ENCODE measurements at regions not wholly inside any gene's neighbourhood (a gene's known extent, or its start where the extent isn't known, plus 50 kb on each side); places are given as distances from the start of the nearest gene placed in this dataset.
A peak's percentile ranks its signal among the peaks of the same experiment; 100 is the strongest.
"Not testable (repeated sequence)": the region's sequence is repeated elsewhere in the genome, so short reads cannot be mapped to it uniquely, and the experiment has no call there.

DNA sequence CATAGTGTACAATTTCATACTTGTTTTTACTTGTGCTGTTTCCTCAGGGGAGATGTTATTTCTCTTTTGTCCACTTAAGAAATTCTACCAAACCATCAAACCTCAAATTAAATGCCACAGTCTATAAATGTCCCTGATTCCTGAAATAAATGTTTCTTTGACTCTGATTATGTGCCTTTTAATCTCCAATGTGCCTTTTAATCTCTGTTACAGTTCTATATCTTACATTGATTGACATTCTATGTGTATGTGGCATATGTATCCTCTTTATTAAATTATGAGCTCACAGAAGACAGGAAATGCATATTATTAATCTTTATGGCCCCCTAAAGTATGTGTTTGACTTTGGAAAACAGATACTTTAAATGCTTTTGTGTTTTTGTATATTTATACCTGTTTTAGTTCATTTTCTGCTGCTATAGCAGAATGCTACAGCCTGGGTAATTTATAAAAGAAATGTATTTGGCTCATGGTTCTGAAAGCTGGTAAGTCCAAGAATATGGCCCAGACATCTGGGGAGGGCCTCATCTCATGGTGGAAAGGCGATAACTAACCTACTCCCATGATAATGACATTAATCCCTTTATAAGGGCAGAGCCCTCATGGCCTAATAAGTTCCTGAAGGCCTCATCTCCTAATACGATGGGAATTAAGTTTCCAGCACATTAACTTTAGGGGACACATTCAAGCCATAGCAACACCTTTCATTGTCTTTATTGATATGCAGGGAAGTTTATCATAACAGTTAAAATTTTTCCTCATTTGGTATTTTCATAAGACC lies 403.9 kb downstream of the LIG4 start:
- DNase-seq, result no peak
- in situ Hi-C loops (cut with HindIII; ENCODE audit: low pct_ligation_motif_present, low pct_unique_long_range_greater_than_20kb, low sequenced_read_pairs), result no loop called here

DNA sequence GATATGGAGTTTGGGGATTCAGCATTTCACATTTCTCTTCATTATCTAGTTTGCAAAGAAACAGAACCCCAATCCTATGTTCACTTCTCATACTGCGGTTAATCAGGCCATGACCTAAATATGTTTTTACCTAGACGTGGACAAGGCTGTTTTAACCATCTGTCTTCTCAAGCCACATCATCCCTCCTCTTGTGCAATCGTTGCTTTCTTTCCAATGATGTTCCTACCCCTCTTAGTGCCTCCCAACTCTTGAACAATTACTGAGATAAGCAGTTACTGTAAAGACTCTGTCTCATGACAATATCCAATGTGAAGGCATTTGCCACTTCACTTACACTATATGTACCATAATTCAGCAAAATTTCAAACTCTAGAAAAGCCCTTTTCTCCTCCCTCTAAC lies 406.2 kb downstream of the LIG4 start:
- no peak for DNase-seq
- in situ Hi-C loops (cut with HindIII; ENCODE audit: low pct_ligation_motif_present, low pct_unique_long_range_greater_than_20kb, low sequenced_read_pairs), result no loop called here

DNA sequence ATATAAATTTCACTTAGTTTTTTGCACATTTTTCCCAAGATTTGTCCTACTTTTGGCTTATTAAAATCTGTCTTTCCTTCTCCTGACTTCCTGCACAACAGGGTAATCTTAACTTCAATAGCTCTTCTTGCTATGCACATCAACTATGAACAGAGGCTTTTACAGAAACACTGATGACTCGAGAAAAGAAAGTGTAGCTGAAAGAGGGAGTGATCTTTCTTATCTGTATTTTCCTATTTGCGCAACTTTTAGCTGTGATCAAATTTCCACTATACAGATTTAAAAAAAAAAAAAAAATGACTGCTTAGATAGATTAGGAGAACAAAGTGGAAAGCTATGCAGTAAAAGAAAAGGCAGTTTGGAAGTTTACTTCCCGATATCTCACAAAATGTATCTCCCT lies 406.9 kb downstream of the LIG4 start:
- DNase-seq, result no peak
- in situ Hi-C loops (cut with HindIII; ENCODE audit: low pct_ligation_motif_present, low pct_unique_long_range_greater_than_20kb, low sequenced_read_pairs), result no loop called here

DNA sequence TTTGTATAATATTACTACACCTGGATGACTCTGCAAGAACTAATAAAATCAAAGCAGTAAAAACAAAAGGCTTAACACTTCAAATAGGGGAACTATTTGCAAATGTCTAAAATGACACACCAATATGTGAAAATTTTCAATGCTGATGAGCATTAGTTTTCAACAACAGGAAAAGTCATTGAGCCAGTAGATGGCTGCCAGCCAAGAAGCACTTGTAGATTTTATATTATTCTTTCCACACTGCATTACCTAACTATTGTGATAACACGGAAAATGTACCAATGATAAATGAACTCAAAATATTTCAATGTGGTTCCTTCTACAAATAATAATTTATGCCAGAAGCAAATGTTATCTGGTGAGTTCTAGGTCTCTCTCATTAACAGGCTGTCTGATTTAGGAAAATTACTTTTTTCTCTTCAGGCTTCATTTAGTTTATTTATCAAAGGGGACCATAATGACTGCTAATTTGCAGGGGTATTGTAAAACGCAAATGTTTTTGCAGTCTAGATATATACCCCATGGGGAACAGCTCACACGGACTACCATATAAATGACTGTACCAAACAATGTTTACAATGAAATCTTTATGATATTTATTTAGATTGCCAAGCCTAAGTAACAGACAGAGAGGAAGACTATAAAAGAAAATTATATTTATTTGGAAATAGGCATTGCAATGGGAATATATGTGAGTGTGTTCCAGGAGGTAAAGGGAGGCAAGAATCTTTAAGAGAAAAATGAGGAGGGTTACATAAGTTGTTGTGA lies 407.8 kb downstream of the LIG4 start:
- in situ Hi-C loops (cut with HindIII; ENCODE audit: low pct_ligation_motif_present, low pct_unique_long_range_greater_than_20kb, low sequenced_read_pairs), result no loop called here
- DNase-seq, result no peak

DNA sequence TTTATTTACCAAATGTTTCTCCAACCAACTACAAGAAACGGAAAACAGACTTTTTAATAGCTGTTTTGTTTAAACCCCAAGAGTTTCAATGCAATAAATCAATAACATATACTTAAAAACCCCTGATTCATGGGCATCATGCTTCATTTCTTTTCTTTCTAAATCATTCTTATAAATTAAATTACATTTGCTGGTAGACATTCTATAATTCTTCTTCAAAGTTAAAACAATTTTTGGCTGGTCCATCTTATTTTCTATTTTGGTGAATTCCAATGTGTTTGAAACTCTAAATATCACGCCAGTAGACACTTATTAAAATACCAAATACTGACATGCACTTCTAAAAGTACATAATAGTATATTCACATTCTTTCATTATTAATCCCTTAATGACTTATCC lies 408.6 kb downstream of the LIG4 start:
- in situ Hi-C loops (cut with HindIII; ENCODE audit: low pct_ligation_motif_present, low pct_unique_long_range_greater_than_20kb, low sequenced_read_pairs), result no loop called here

DNA sequence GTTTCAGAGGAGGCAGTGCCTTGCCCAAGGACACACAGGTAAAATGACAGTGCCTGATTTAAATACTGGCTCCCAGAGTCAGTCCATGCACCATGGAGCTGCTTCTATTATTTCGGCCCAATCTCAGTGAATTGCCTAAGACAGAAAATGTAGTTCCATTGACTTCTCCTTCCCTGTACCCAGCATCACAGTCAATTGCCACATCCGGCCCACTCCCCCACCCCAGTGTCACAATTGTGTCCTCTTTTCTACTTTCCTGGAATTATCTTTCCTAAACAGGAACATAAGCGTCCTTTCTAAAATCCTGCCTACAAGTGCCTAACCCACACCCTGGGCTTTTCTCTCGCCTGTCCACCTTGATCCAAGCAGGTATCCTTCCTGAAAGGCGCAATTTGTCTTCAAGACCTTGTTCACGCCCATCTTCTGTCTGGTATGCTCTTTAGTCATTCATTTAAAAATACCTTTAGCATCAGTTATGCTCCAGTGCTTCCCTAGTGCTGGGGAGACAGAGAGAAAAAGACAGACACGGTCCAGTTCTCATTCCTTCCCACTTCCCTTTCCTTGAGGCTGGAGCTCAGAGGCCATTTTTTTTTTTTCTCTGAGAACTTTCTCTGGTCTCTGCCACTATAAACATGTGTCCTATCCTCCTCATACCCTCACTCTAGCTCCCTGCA lies 411.4 kb downstream of the LIG4 start:
- DNase-seq, result peak; percentile 42
- in situ Hi-C loops (cut with HindIII; ENCODE audit: low pct_ligation_motif_present, low pct_unique_long_range_greater_than_20kb, low sequenced_read_pairs), result no loop called here

More for the DNA sequence above, 408.6 kb downstream of the LIG4 start:
- no peak for DNase-seq

DNA sequence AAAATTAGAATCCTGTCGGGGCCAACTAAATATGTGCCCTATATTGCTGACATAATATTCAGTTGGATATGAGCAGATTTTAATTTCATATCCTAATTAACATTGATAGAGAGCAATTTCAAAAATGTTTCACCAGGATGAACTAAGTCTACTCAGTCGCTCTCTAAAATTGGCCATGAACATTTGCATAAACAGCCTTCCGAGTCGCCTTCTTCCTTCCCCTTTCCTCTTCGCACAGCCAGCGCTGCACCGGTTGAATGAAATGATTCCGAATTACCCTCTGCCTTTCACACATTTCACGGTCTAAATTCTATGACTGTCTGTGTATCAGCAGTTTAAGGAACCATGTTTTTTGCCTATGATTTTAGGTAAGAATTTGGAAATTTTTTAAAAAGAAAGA lies 413.7 kb downstream of the LIG4 start:
- in situ Hi-C loops (cut with HindIII; ENCODE audit: low pct_ligation_motif_present, low pct_unique_long_range_greater_than_20kb, low sequenced_read_pairs), result no loop called here
- no peak for DNase-seq

DNA sequence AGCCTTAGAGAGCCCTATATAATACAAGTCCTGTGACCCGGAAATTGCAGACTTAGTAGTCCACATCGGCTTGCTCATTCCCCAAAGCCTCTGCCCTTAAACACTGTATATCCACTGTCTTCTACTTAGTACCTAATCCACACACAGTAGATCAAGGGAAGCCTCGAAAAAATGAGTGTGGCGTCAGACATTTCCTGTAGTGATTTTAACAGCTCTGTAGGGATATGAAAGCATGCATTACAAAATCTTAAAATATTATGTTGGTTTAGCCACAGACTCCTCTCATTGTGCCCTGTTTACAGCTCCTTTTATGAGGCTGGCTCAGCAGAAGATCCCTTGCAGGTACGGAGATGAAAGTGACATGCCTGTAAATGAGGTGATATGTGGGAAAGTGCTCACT lies 416.3 kb downstream of the LIG4 start:
- in situ Hi-C loops (cut with HindIII; ENCODE audit: low pct_ligation_motif_present, low pct_unique_long_range_greater_than_20kb, low sequenced_read_pairs), result no loop called here
- DNase-seq, result no peak

DNA sequence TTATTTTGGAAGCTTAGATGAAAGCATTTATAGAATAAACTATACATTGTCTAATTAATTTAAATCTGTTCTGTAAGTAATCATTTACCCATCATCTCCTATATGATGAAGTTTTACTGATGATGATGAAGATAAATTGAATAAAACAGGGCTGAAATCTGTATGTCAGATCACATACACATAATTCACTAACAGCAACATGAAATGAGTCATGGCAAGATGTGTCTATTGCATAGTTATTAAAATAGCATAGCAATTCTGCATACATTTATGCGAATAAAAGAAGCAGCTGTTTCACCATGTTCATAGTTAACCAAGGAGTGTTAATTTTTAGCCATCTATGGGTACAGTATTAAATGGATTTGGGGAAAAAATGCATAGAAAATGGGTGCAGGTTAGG lies 424.9 kb downstream of the LIG4 start:
- in situ Hi-C loops (cut with HindIII; ENCODE audit: low pct_ligation_motif_present, low pct_unique_long_range_greater_than_20kb, low sequenced_read_pairs), result no loop called here
- no peak for DNase-seq

DNA sequence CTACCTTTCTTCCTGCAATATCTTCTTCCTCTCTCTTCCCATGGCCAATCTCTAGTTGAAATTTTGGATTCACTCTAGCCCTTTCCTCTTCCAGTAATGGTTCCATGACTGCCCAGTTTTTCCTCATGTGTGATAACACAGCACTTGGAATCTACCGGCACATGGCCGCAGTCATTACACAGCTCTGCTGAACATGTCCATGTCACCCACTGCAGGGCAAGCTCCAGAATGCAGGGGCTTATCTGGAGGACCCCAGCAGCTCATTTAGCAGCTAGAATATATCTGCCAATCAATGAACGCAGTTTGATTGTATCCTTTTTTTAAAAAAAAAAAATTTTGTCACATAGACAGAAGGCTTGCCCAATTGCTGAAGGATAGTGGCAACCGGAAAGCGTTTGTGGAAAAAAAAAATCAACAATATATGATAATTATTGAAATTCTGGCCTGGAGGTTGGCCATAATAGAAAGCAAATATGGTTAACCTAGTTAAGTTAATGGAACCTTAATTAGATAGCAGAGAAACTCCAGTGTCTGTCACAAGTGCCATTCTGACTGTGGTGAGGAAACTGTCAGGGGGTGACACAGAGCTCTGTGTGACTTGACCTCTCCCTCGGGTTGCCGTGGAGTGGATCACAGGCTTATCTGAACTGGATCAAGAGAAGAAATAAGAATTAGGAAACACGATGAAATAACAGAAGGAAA lies 426.7 kb downstream of the LIG4 start:
- in situ Hi-C loops (cut with HindIII; ENCODE audit: low pct_ligation_motif_present, low pct_unique_long_range_greater_than_20kb, low sequenced_read_pairs), result no loop called here
- no peak for DNase-seq

DNA sequence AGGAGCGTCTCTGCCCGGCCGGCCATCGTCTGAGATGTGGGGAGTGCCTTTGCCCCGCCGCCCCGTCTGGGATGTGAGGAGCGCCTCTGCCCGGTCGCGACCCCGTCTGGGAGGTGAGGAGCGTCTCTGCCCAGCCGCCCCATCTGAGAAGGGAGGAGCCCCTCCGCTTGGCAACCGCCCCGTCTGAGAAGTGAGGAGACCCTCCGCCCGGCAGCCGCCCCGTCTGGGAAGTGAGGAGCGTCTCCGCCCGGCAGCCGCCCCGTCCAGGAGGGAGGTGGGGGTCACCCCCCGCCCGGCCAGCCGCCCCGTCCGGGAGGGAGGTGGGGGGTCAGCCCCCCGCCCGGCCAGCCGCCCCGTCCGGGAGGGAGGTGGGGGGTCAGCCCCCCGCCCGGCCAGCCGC lies 432.7 kb downstream of the LIG4 start:
- DNase-seq; in situ Hi-C loops (cut with HindIII; ENCODE audit: low pct_ligation_motif_present, low pct_unique_long_range_greater_than_20kb, low sequenced_read_pairs): not testable (repeated sequence)

DNA sequence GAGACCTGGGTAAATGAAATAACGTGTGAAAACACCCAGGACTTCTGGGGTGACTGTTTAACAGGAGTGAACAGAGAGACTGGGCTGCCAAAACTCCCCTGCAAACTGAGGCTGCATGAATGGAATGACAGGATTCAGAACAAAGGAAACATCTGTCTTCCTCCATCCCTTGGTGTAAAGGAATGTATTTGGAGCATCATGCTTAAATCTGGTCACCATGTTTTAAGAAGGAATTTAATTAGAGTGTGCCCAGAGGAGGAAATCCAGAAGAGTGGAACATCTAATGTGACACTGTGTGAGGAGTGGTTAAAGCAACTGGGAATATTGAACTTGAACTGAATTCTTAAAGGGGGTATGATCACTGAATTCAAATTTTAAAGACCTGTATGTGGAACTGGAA lies 437.2 kb downstream of the LIG4 start:
- in situ Hi-C loops (cut with HindIII; ENCODE audit: low pct_ligation_motif_present, low pct_unique_long_range_greater_than_20kb, low sequenced_read_pairs), result no loop called here
- no peak for DNase-seq

DNA sequence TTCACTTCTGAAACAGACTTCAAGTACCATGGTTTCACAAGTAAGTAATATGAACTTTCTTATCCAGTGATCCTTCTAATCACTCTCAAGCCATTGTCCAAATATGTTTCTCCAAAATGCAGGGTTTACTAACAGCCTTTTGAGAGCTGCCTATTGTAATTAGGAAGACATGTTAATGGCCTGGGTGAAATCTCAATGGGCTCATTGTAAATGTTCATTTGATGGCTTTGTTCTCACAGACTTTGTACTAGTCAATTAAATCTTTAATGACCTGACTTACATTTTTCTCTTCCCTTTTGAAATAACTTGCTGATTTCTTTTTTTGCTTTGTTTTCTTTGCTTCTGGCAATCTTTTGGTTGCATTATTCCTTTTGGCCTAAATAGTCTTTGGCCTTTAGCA lies 444.8 kb downstream of the LIG4 start:
- DNase-seq, result no peak
- in situ Hi-C loops (cut with HindIII; ENCODE audit: low pct_ligation_motif_present, low pct_unique_long_range_greater_than_20kb, low sequenced_read_pairs), result no loop called here

DNA sequence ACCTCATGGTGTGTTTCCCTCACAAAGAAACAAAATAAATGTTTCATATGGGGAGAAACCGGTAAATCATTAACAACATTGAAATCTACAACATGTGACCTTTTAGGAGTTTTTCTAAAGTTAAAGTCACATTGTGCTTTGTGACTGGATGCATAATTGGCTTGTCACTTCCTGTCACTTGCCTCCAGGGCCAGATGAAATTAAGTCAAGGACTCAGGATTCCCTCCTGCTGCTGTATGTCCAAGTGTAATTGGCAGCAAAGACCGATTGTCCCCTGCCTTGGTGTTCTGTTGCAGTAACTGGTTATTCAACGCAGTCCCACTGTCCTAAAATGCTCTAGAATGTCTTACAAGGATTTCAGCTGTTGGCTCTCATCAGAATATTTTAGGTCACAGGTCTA lies 448.2 kb downstream of the LIG4 start:
- in situ Hi-C loops (cut with HindIII; ENCODE audit: low pct_ligation_motif_present, low pct_unique_long_range_greater_than_20kb, low sequenced_read_pairs), result no loop called here
- DNase-seq, result peak; percentile 36

DNA sequence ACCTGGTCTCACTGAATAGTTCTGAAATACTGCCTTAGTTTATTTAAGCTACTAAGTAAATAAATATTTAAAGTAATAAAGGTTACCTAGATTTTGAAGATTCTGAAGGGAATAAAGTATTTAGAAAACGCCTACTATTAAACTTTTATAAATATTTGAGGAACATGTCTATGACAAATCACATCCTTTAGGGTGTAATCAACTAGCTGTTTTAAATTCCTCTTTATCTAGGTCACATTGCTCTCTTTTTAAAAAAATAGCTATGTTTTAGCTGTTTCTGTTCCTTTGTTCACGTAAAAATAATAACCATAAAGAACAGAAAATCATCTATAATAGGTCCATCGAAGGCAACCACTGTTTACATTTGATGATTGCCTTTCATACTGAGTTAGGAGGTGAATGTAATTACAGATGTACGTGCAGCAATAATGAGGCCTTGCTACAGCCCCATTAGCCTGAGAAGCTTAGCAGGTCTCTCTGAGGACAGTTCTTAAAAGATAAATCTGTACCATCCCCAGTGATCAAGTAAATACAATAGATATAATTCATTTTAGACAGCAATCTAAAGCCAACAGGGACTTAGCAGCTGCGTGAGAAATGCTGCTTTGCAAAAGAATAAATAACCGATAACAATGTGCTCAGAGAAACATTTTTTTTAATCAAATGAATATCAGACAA lies 449.5 kb downstream of the LIG4 start:
- DNase-seq, result peak; percentile 12
- in situ Hi-C loops (cut with HindIII; ENCODE audit: low pct_ligation_motif_present, low pct_unique_long_range_greater_than_20kb, low sequenced_read_pairs), result no loop called here

DNA sequence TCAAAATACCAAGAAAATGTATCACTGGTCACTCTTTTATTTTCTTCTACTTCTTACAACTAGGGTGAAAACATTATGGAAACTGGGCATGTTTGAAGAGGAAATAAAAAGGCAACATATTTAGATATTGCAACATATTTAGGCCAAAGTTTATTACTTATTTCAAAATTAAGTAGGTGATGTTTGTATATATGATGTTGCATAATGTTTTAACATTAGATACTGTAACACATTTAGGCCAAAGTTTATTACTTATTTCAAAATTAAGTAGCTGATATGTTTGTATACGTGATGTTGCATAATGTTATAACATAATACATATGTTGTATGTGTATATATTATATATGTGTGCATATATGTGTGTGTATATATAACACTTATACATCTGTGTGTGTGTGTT lies 451.3 kb downstream of the LIG4 start:
- in situ Hi-C loops (cut with HindIII; ENCODE audit: low pct_ligation_motif_present, low pct_unique_long_range_greater_than_20kb, low sequenced_read_pairs), result no loop called here

DNA sequence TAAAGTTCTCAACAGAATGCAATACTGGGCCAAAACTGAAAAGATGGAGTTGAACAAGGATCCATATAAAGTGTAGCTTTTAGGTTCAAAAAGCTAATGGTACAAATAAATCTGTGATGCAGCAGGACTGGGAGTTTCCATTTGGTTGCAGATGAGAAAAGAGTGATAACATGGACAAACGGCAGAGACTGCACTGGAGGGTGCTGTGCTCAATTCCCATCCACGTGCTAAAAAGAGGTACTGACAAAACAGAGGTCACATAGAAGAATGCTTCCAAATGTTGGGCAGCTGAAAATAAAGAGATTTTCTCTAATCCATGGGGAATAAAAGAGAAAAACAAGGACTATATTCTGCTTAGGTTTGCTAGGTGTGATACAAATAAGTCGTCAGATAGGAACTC lies 461.6 kb downstream of the LIG4 start:
- DNase-seq, result no peak
- in situ Hi-C loops (cut with HindIII; ENCODE audit: low pct_ligation_motif_present, low pct_unique_long_range_greater_than_20kb, low sequenced_read_pairs), result no loop called here

More for the DNA sequence above, 451.3 kb downstream of the LIG4 start:
- no peak for DNase-seq

DNA sequence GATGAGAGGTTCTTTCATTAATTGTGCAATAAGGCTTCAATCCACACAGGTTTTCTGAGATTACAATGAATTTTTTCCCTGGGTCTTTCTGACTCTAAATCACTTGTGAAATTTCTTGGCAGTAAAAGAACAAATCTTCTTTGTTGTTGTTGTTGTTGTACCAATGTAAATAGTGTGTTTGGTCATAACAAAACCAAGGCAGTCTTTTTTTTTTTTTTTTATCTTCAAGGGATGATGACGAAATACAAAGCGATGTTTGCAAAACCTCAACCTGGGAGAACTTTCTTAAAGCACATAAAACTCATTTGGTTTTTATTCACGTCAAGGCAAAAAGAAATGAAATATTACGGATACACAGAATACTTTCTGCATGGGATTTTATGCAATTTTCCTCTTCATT lies 462.0 kb downstream of the LIG4 start:
- DNase-seq, result no peak

More for the DNA sequence above, 462.0 kb downstream of the LIG4 start:
- in situ Hi-C loops (cut with HindIII; ENCODE audit: low pct_ligation_motif_present, low pct_unique_long_range_greater_than_20kb, low sequenced_read_pairs), result no loop called here

Data from ACHN (cell line).